H1 (cell line): ENCODE measurements at regions not wholly inside any gene's neighbourhood (a gene's known extent, or its start where the extent isn't known, plus 50 kb on each side); places are given as distances from the start of the nearest gene placed in this dataset.

Experiments used
- CTBP2 ChIP-seq: IDR thresholded peaks from 2 replicates; pipeline ENCODE4 v1.7.0; 2011; ENCODE audit warnings: borderline replicate concordance, mild to moderate bottlenecking, moderate library complexity, mixed read lengths, low read length; ENCODE audit not compliant: insufficient read depth, insufficient read length
- HDAC6 ChIP-seq: IDR thresholded peaks from one replicate; pipeline ENCODE4 v1.7.1; 2012; ENCODE audit warnings: low read depth, mild to moderate bottlenecking, inconsistent platforms, low read length, moderate library complexity
- NRF1 ChIP-seq: IDR thresholded peaks from 2 replicates; pipeline ENCODE4 v1.6.1; 2011; ENCODE audit warnings: mild to moderate bottlenecking, low read depth, low read length, improper control_type of control experiment
- RNF2 ChIP-seq: fragments of 200-900, 300-1000 bp; sonication (generic); IDR thresholded peaks from 2 replicates; pipeline ENCODE4 v1.7.1; 2016; ENCODE audit warnings: borderline replicate concordance, low read depth, mild to moderate bottlenecking, antibody characterized with exemption, low read length; ENCODE audit not compliant: poor library complexity, severe bottlenecking; ENCODE audit errors: missing control alignments

- TF ChIP-seq RNF2 (no peak), NRF1 (no peak), HDAC6 (no peak), CTBP2 (no peak)
These were observed 764.5 kb downstream of the EFNA5 start (continued) for GRCh38 chr5:106906199-106906598.
